ENCODE measurements at regions not wholly inside any gene's neighbourhood (a gene's known extent, or its start where the extent isn't known, plus 50 kb on each side); places are given as distances from the start of the nearest gene placed in this dataset.

DNA sequence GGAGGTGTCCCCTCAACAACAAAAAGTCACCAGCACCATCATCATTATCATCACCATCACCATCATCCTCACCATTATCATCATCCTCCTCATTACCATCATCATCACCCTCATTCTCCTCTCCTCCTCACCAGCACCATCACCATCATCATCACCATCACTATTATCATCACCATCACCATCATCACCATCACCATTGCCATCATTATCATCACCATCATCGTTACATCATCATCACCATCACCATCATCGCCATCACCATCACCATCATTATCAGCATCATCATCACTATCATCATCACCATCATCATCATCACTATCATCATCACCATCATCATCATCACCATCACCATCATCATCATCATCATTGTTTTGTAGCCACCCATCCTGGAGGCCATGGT lies 212.6 kb downstream of the MN1 start:
- DNase-seq (ENCODE audit: low read depth) = no peak
- TF ChIP-seq, protein P1, sequence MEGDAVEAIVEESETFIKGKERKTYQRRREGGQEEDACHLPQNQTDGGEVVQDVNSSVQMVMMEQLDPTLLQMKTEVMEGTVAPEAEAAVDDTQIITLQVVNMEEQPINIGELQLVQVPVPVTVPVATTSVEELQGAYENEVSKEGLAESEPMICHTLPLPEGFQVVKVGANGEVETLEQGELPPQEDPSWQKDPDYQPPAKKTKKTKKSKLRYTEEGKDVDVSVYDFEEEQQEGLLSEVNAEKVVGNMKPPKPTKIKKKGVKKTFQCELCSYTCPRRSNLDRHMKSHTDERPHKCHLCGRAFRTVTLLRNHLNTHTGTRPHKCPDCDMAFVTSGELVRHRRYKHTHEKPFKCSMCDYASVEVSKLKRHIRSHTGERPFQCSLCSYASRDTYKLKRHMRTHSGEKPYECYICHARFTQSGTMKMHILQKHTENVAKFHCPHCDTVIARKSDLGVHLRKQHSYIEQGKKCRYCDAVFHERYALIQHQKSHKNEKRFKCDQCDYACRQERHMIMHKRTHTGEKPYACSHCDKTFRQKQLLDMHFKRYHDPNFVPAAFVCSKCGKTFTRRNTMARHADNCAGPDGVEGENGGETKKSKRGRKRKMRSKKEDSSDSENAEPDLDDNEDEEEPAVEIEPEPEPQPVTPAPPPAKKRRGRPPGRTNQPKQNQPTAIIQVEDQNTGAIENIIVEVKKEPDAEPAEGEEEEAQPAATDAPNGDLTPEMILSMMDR (conservative IDR thresholded peaks at IDR 0.05; ENCODE audit: low read depth, low read length) = no peak
- H3K4me3 ChIP-seq (ENCODE audit: low read length) = no peak overlapping the region

DNA sequence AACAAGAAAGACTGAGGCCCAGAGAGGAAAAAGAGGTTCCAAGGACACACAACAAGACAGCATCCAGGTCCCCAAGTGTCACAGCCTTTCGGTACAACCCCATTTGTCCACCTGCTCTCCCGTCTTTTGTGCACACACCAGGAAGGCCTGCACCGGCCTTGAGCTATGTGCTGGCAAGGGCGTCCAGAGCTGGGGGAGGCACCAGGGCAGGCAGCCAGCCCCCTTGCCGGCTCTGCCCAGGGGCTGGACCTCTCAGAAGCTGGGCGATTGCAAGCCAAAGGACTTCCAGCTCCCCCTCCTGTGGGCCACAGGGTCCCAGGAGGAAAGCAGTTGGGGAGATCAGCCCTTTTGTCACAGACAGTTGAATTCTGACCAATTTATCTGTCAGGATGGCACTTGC lies 210.5 kb downstream of the MN1 start:
- TF ChIP-seq, protein P1 (conservative IDR thresholded peaks at IDR 0.05; ENCODE audit: low read depth, low read length) = no peak
- no peak overlapping the region for H3K4me3 ChIP-seq (ENCODE audit: low read length)
- no peak for DNase-seq (ENCODE audit: low read depth)

DNA sequence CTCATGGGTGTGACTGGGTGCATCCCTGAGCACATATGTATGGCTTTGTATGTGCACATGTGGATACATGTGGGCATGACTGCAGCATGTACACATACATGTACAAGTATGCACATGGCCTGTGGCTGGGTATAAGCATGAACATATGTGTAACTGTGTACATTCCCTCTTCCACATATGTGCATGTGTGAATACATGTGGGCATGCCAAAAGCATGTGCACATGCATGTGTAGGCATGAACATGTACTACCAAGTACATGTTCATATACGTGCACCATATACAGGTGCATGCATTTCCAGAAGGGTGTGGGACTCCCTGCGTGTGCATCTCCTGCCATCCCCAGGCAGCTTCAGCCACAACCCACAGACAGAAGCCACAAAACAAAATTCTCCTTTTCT lies 208.2 kb downstream of the MN1 start:
- DNase-seq (ENCODE audit: low read depth) = no peak
- TF ChIP-seq, protein P1 (conservative IDR thresholded peaks at IDR 0.05; ENCODE audit: low read depth, low read length) = no peak
- H3K4me3 ChIP-seq (ENCODE audit: low read length) = no peak overlapping the region

DNA sequence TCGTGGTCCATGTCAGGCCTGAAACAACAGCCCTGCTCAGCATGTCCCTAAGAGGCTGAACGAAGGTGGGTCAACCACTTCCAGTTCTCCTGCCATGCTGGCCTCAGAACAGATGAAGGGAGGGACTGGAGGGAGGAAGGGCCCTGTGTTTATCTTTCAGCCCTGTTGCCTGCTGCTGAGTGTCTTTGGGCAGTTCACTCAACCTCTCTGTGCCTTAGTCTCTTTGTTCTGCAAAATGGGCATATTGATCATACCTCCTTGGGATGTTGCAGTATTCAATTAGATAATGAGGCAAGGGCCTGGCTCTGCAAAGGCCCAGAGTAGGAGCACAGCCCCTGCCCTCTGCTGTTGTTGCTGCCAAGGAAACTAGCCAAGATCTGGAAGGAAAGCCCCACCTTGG lies 207.5 kb downstream of the MN1 start:
- TF ChIP-seq, protein P1 (conservative IDR thresholded peaks at IDR 0.05; ENCODE audit: low read depth, low read length) = no peak
- no peak for DNase-seq (ENCODE audit: low read depth)
- H3K4me3 ChIP-seq (ENCODE audit: low read length) = no peak overlapping the region

DNA sequence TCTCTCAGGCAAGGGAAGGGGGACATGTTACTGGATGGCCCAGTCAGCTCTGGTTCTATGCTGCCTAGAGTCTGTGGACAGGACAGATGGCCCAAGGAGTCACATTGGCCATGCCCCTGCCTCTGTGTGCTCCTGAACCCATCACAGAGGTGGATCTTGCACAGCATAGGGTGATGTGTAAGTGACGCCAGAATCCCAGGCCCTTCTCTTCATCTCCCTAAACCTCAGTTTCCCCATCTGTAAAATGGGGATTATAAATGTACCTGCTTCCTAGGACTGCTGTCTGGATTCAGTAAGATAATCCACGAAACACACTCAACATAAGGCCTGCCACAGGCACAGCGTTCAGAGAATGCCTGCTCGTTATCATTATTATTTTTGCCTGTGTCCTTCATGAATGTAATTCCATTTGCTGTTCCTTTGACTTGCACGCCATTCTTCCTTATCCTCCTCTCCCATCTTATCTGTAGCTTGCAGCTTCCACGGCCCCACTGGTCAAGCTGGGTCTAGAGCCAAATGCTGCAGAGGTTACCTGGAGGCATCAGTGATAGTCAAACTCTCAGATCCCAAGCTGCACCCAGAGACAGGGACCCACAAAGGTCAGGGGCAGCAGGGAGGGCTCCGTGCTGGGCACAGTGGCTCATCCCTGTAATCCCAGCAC lies 207.0 kb downstream of the MN1 start:
- TF ChIP-seq, protein P1 (conservative IDR thresholded peaks at IDR 0.05; ENCODE audit: low read depth, low read length) = no peak
- no peak for DNase-seq (ENCODE audit: low read depth)
- H3K4me3 ChIP-seq (ENCODE audit: low read length) = no peak overlapping the region

DNA sequence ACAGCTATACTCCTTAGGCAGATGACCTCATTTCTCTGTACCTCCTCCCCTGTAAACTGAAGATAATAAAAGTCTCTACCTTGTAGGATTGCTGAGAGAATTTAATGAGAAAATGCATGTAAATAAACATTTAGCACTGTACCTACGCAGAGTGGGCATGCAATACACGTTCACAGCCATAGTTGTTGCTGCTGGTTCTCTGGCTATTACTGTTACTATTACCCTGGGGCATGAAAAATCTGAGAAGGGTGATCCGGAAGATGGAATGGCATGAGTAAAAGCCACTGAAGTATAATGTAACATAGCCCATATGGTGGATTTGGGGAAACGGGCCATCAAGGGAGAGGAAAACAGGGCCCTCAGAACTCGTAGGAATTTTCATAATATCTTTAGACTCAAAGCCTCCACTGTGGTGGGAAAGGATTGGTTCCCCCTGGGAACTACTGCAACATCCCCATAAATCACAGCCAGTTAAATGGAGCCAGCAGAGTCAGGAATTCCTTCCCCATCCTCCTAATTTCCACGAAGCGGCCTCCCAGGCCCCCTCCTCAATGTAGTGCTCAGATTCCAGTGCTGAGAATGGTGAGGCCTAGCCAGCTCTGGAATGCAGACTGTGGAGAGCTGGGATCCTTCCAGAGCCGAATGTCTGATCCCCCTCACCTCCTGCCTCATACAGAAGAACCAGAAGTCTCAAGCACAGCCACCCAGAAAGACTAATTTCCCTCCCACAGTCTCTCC lies 205.3 kb downstream of the MN1 start:
- no peak overlapping the region for H3K4me3 ChIP-seq (ENCODE audit: low read length)
- DNase-seq (ENCODE audit: low read depth) = no peak

More for the DNA sequence above, 205.3 kb downstream of the MN1 start:
- TF ChIP-seq, protein P1 (conservative IDR thresholded peaks at IDR 0.05; ENCODE audit: low read depth, low read length) = no peak
